Activated effector memory CD4-positive, alpha-beta T cell treated with Interleukin-2 at 50 U/mL for 16 hours (primary cell): ENCODE measurements at regions not wholly inside any gene's neighbourhood (a gene's known extent, or its start where the extent isn't known, plus 50 kb on each side); places are given as distances from the start of the nearest gene placed in this dataset.

Experiments used
- DNase-seq: peaks from one replicate; pipeline ENCODE4 v3.0.0-alpha.2; 2020

DNA sequence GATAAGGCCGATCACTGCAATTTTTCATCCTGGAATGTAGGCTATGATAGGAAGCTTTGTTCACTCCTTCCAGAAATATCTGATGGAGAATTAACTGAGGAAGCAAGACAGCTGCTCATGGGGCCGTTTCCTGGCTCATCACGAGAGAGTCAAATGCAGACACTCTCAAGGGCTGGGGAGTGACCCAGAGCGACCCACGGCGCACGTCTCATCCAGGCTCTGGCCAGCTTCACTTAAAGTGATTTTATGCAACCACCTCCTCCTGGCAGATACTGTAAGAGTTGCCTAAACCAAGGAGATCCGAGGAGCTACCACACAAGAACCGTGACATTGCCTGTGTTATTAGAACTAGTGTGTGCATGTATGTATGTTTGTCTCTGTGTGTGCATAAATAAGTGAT lies 530.8 kb downstream of the TCERG1L start:
- DNase-seq: no peak

DNA sequence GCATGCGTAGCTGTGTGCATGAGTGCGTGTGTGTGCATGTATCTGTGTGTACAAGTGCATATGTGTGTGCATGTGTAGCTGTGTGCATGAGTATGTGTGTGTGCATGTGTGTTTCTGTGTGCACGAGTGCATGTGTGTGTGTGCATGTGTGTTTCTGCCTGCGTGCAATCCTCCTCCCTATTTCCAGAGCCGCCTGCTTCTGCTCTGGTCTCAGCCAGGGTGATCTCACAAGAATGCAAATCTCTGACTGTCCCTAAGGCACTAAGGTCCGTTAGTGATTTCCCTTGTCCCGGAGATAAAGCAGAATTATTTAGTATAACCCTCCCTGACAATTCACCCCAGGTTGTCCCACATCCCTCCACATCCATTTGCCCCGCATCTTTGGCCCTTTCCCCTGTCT lies 530.3 kb downstream of the TCERG1L start:
- no peak for DNase-seq

GRCh38 chr10:130781623-130782022 lies 529.9 kb downstream of the TCERG1L start:
- no peak for DNase-seq

DNA sequence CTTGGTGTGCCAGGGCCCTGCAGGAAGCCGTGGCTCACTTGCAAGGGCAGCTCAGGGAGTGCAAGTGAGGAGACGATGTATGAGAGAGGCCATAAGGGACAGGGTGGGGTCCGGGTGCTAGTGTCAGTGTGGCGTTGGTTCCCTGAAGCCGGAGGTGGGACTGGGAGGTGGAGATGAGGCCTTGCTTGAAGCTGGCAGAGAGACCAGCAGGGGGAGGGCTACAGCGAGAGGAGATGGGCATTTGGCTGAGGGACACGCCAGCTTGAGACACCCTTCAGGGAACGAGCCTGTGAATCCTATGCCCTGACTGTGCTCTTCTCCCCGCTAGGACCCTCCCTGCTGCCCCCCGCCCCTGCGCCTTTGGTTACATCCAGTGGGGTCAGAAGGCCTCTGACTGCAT lies 529.1 kb downstream of the TCERG1L start:
- no peak for DNase-seq

DNA sequence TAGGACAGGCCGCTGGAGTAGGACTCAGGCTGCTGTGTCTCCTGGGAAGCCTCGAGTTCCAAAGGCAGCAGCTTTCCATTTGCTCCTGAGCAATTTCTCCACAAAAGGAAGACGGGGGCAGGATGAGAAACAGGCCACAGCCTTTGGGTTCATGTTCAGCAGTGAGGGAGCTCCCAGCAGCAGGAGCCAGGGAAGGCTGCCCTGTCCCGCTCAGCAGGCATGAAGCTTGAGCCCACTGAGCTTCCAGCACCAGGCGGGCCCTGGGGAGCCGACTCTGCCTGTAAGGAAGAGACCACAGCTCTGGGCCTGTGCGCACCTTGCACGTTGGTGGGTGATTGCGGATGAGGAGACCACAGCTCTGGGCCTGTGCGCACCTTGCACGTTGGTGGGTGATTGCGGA lies 527.2 kb downstream of the TCERG1L start:
- DNase-seq: no peak

DNA sequence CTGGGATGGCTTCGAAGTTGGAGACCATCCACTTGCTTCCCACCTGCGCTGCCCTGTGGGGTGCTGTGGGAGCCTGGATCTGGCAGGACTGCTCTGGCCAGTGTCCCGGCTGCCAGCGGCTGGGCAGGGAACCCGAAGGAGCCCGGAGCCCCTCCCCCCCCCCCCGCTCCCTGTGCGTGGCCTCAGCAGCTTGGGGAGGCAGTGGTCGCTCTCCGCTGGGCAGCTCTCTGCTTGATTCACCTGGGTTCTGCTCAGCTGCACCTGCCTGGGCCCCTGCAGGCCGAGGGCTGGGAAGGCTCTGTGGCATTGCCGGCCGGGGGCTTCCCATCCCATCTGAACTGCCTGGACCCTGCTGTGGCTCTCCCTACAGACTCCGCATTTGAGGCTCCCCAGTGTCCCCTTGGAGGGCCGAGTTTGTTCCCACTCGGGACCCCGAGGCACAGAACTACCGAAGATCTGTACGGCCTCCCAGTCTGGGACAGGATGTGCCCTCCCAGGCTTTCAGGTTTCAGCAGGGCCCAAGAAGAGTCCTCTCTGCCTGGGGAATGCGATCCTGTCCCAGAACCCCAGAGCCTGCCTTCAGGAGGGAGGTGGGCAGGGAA lies 525.1 kb downstream of the TCERG1L start:
- DNase-seq: no peak

DNA sequence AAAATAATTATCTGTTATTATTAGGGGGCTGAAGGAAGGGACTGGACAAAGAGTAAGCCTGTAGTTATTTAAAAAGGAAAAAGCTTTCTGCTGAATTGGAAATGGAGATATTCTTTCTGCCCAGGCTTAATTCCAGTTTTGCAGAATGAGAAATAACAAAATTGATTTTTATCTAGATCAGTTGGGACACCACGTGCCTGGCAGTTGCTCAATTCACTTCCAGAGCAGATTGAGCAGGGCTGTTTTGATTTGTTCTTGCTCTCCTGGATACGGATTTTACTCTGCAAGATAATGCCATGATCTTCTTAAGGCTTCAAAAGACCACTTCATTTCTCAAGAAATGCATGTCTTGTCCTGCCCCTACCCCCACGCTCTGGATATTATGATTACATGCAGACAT lies 524.3 kb downstream of the TCERG1L start:
- DNase-seq: no peak

DNA sequence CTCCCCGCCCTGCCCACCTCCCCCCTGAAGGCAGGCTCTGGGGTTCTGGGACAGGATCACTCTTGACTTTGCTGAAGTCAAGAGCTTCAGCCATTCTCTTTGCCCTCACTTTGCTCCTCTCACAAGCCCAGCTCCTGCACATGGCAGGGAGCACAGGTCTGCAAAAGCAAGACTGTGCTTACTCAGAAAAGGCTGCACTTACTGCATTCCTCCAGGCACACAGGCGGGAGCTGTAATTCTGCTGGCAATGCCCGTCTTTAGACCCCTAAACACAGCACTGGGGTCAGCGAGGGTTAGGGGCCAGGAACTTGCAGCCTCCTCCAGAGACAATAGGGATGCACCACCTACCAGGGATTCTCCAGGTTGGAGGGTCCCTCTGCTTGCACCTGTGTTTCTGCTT lies 523.7 kb downstream of the TCERG1L start:
- DNase-seq: no peak

DNA sequence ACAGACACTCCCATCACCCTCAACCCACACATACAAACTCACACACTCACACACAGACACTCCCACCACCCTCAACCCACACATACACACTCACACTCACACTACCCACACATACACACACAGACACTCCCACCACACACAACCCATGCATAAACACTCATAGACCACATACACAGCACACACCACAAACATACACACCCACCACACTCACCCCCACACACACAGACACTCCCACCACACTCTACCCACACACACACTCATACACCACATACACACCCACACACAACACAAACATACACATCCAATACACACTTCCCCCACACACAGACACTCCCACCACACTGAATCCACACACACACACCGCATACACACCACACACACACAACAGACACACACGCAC lies 521.2 kb downstream of the TCERG1L start:
- no peak for DNase-seq

DNA sequence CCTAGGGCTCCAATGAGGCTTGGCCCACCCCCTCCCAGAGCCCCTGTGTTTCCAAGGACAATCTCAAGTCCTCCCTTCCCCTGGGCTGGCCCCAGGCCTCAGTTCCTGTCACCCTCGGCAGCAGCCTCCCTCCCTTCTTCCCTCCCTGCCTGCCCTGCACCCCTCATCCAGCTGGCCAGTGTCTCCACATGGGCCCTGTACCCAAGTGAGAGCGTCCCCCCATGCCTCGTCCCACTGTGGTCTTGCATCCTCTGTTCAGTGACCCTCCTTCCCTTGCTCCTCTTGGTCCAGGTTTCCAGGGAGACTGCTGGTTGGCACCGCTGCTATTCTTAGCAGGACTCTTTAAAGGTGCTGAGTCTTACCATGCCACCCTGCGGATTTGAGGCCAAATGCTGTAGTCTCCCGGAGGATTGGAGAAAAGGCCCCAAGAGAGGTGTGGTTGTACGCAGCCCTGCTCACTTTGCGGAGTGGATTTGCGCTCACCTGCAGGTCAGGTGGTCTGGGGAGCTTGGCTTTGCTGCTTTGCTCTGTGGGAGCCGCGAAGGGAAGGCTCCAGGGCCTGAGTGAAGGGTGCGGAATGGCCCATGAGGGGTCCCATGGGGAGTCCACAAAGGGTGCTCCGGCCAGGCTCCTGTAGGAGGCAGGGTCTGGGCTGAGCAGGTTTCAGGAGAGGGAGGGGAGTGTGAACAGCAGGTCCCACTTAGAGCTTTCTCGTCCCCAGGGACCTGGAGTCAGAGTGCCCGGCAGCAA lies 519.2 kb downstream of the TCERG1L start:
- no peak for DNase-seq

DNA sequence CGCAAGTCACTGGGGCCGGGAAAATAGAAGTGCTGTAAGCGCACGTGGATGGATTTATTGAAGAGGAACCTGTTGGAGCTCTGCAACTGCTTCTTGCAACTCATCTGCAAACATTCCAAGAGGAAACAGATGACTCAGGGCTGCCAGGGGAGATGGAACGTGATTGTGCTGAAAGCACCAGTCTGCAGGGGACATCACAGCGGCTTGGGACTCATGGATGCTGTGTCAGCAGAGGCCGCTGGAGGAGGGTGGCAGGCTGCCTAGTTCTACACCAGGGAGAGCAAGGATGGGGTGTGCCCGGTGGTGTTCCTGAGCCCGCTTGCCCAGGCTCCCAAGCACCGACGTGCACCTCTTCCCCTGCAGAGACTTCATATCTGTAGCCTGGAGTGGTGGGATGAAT lies 515.7 kb downstream of the TCERG1L start:
- no peak for DNase-seq

- DNase-seq: no peak
Measured at GRCh38 chr10:130799532-130799931, 512.0 kb downstream of the TCERG1L start.

DNA sequence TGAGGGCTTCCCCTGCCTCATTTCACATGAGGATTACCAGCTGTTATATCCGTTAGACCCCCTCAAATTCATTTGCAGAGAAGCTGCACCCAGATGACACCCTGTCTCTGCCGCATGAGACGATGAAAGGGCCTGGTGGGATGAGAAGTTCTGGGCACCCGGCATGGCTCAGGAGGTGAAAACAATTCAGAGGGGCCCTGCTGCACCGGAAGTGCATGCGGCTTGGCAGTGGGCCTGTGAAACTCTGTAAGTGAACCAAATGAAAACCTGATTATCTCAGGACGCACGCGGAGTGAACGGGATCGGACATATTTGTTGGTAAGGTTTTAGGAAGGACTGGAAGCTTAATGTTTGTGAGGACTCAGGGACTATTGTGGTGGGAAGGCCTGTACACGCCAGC lies 511.2 kb downstream of the TCERG1L start:
- no peak for DNase-seq

DNA sequence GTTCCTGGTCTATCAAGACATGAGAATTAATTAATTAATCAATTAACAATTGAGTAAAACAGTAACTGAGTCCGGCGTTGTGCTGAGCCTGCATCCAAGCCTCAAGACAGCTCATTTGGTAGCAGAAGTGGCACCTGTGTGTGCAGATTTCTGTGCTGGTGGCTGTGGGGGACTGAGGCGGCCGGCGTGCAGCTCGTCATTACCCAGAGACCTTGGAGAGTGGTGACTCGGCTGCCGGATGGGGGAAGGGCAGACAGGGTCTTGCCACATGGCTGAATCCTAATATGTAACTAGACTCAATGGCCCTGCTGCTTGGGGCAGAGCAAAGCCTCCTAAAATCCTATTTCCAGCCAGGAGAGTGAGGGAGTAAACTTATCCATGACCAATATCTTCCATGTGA lies 510.2 kb downstream of the TCERG1L start:
- DNase-seq: no peak

GRCh38 chr10:130801784-130802183 lies 509.7 kb downstream of the TCERG1L start:
- no peak for DNase-seq

- no peak for DNase-seq
Measured at GRCh38 chr10:130802301-130802700, 509.2 kb downstream of the TCERG1L start.

GRCh38 chr10:130804281-130804680 lies 507.2 kb downstream of the TCERG1L start:
- no peak for DNase-seq

- DNase-seq: no peak
Measured at GRCh38 chr10:130804778-130805634, 506.5 kb downstream of the TCERG1L start.

GRCh38 chr10:130805635-130806030 lies 505.9 kb downstream of the TCERG1L start:
- no peak for DNase-seq

- DNase-seq: no peak
Measured at GRCh38 chr10:130806426-130806825, 505.1 kb downstream of the TCERG1L start.

DNA sequence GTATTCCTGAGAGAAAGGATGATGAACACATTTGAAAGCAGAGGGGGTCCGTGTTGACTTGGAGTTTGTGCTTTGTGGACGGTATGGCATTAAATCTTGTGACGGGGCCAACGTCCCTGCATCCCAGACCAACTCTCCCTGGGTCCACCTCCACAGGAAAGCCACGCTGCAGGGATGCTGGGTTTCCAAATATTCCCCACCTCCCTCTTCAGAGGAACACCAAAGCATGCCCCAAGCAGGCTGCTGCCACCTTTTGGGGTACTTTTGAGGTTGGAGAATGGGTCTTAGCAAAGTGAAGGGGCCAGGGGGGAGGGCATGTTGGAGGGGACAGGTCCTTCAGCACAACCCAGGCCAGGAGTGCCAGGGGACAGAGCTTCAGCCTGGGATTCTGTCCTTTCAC lies 504.4 kb downstream of the TCERG1L start:
- DNase-seq: no peak

DNA sequence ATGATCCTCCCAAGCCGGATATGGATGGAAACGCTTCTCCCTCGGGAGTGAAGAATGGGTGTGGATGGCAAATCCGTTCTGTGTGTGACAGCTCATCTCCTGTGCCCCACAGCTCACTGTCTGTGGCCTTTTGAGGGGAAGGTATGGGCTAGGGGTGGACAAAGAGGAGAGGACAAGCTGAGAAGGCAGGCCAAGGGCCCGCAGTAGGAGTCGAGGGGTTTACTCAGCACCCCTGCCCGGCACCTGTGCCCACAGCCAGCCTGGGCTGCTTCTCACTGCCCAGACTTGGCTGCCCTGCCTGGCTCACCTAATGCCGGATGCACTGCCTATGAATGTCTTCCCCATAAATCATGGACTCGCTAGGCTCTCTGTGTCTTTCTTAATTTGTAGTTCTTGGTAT lies 503.8 kb downstream of the TCERG1L start:
- DNase-seq: no peak

- DNase-seq: no peak
Measured at GRCh38 chr10:130808243-130808642, 503.3 kb downstream of the TCERG1L start.

DNA sequence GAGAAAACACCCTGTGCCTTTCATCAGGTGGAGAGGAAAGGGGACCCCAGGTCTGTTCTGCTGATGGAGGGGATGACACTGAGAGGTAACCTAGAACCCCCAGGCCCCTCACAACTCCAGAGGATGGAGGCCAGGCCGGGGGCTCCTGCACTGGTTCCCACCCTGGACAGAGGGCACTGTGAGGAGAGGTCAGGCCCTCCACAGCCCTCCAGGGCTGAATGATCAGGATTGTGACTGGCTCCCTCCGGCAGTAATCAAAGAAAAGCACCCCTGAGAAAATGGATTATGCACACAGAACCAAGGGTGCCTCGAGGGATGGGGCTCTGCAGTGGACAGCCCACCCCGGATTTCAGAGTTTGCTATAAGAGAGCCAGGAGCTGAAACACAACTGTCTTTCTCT lies 502.8 kb downstream of the TCERG1L start:
- no peak for DNase-seq
